GM12878 (cell line): ENCODE measurements at regions not wholly inside any gene's neighbourhood (a gene's known extent, or its start where the extent isn't known, plus 50 kb on each side); places are given as distances from the start of the nearest gene placed in this dataset.

Experiments used
- ATAC-seq: fragments of 200-7000 bp; cut with Tn5 transposase; 3 replicates; pipeline ENCODE4 v1.9.1; 2020; ENCODE audit warnings: mild to moderate bottlenecking, moderate library complexity
- BruUV-seq: library from RNA; stranded (reverse); fragments of 400-500 nt; replicated peaks from 2 replicates; lab custom pipeline; 2021; lab: Mats Ljungman, UMichigan
- CTCF ChIA-PET: fragments of 300-600 bp; sonication (Branson Sonifier 250); formaldehyde crosslinking; extraction: SDS; loops from one replicate; lab custom pipeline; 2021; ENCODE audit warnings: inconsistent platforms; lab: Yijun Ruan, JAX
- POLR2A ChIA-PET: fragments of 350-600 bp; formaldehyde crosslinking; extraction: SDS; loops from one replicate; lab custom pipeline; 2021; ENCODE audit warnings: inconsistent platforms; lab: Charles Lee
- RAD21 ChIA-PET: fragments of 300-600 bp; sonication (Branson Sonifier 250); formaldehyde crosslinking; loops from one replicate; lab custom pipeline; 2023; ENCODE audit warnings: antibody characterized with exemption; ENCODE audit not compliant: unreplicated experiment; lab: Charles Lee
- SMC1A ChIA-PET: fragments of 300-600 bp; sonication (Branson Sonifier 250); formaldehyde crosslinking; loops from one replicate; lab custom pipeline; 2023; ENCODE audit not compliant: unreplicated experiment, uncharacterized antibody; lab: Charles Lee
- DNase-seq: peaks from one replicate; pipeline ENCODE4 v3.0.0-alpha.2; 2011; ENCODE audit warnings: low read depth, low spot score
- FAIRE-seq: peaks from 3 replicates; lab custom pipeline; 2011; peaks lifted over from hg19 to GRCh38; lab: Jason Lieb, UNC
- H2AFZ ChIP-seq: 2 replicates; pipeline ENCODE4 v1.6.0; 2011; ENCODE audit warnings: low read depth, low read length, control low read depth; ENCODE audit not compliant: control insufficient read depth
- H3K27ac ChIP-seq: 2 replicates; pipeline ENCODE4 v1.5.1; 2011; ENCODE audit warnings: control low read depth; ENCODE audit not compliant: control insufficient read depth, insufficient read depth
- H3K27me3 ChIP-seq, 2 experiments: replicated peaks in 1 of 2; 2 replicates each; pipeline versions ENCODE4 v1.6.0 to v1.6.1; 2011; ENCODE audit warnings: low read length in 1 of 2; ENCODE audit not compliant: control insufficient read depth in 2 of 2, insufficient read depth in 2 of 2
- H3K36me3 ChIP-seq, 2 experiments: 2 replicates each; pipeline ENCODE4 v1.5.1; 2011; ENCODE audit warnings: low read length in 1 of 2; ENCODE audit not compliant: control insufficient read depth in 2 of 2, insufficient read depth in 2 of 2
- H3K4me1 ChIP-seq: 2 replicates; pipeline ENCODE4 v1.6.1; 2011; ENCODE audit warnings: mild to moderate bottlenecking, low read length, moderate library complexity, mixed read lengths; ENCODE audit not compliant: control insufficient read depth, insufficient read depth
- H3K4me2 ChIP-seq: 2 replicates; pipeline ENCODE4 v1.6.0; 2011; ENCODE audit warnings: control low read depth; ENCODE audit not compliant: control insufficient read depth, insufficient read depth
- H3K4me3 ChIP-seq: fragments of 200-600 bp; sonication (generic); 2 replicates; pipeline ENCODE4 v1.5.1; 2016
- H3K79me2 ChIP-seq: 2 replicates; pipeline ENCODE4 v1.6.0; 2011; ENCODE audit warnings: low read length; ENCODE audit not compliant: control insufficient read depth, insufficient read depth
- H3K9ac ChIP-seq: 2 replicates; pipeline ENCODE4 v1.8.0; 2011; ENCODE audit warnings: low read length, control low read depth, mixed read lengths; ENCODE audit not compliant: control insufficient read depth, insufficient read depth
- H3K9me3 ChIP-seq: replicated peaks from 3 replicates; pipeline ENCODE4 v1.5.1; 2011; ENCODE audit warnings: mild to moderate bottlenecking, low read length; ENCODE audit not compliant: control insufficient read depth, insufficient read depth
- H4K20me1 ChIP-seq: 2 replicates; pipeline ENCODE4 v1.6.0; 2011; ENCODE audit not compliant: control insufficient read depth, insufficient read depth
- ASH2L ChIP-seq: fragments of 300-600, 200-600 bp; sonication (generic); IDR thresholded peaks from 2 replicates; pipeline ENCODE4 v1.6.1; 2017; ENCODE audit warnings: low read depth, mild to moderate bottlenecking, borderline replicate concordance
- CTCF ChIP-seq, 3 experiments: IDR thresholded peaks in 2 of 3; conservative IDR thresholded peaks in 1 of 3; 2 replicates each; pipeline ENCODE4 v1.5.1; 2011; ENCODE audit warnings: low read depth in 3 of 3, low read length in 3 of 3, mild to moderate bottlenecking in 3 of 3, control low read depth in 2 of 3, moderate library complexity in 2 of 3, inconsistent platforms in 1 of 3, mixed read lengths in 1 of 3; ENCODE audit not compliant: control insufficient read depth in 2 of 3, insufficient read depth in 1 of 3; ENCODE audit errors: extremely low read depth in 1 of 3
- ESRRA ChIP-seq: IDR thresholded peaks from 2 replicates; pipeline ENCODE4 v1.6.1; 2012; ENCODE audit warnings: mild to moderate bottlenecking, low read length, improper control_type of control experiment
- MTA3 ChIP-seq: IDR thresholded peaks from 2 replicates; pipeline ENCODE4 v1.6.1; 2012; ENCODE audit warnings: low read length, inconsistent platforms, borderline replicate concordance
- NFIC ChIP-seq: IDR thresholded peaks from 2 replicates; pipeline ENCODE4 v1.6.1; 2012; ENCODE audit warnings: low read depth, mild to moderate bottlenecking, inconsistent platforms, low read length, moderate library complexity
- RFX5 ChIP-seq: IDR thresholded peaks from 2 replicates; pipeline ENCODE4 v1.6.1; 2011; ENCODE audit warnings: low read depth, low read length, improper control_type of control experiment
- SIX5 ChIP-seq: IDR thresholded peaks from 2 replicates; pipeline ENCODE4 v1.6.1; 2011; ENCODE audit warnings: mild to moderate bottlenecking, low read depth, low read length, moderate library complexity; ENCODE audit not compliant: severe bottlenecking
- SMC3 ChIP-seq: IDR thresholded peaks from 2 replicates; pipeline ENCODE4 v1.6.1; 2011; ENCODE audit warnings: low read length, improper control_type of control experiment, borderline replicate concordance
- STAT1 ChIP-seq: fragments of 450-650 bp; conservative IDR thresholded peaks from 2 replicates; pipeline ENCODE4 v1.6.1; 2014; ENCODE audit warnings: antibody characterized with exemption, mild to moderate bottlenecking
- YBX1 ChIP-seq: fragments of 450-650 bp; IDR thresholded peaks from 2 replicates; pipeline ENCODE4 v1.6.1; 2016; ENCODE audit warnings: antibody characterized with exemption
- ZNF687 ChIP-seq: fragments of 450-650 bp; IDR thresholded peaks from 2 replicates; pipeline ENCODE4 v1.6.1; 2017; ENCODE audit warnings: mild to moderate bottlenecking, moderate library complexity
- WGBS: methylation state at CpG from one replicate; pipeline ENCODE4 v1.1.6; 2016; ENCODE audit warnings: low lambda C conversion rate; ENCODE audit not compliant: insufficient replicate concordance, insufficient coverage; ENCODE audit errors: missing lambda C conversion rate; 5-methylcytosine and 5-hydroxymethylcytosine counted together
- in situ Hi-C: fragments of 300-500 bp; cut with MboI; formaldehyde crosslinking; loops from 9 replicates; pipeline ENCODE4 v1.14.3; 2018; ENCODE audit warnings: mixed read lengths
- intact Hi-C: fragments of 100-400 bp; cut with micrococcal nuclease; formaldehyde crosslinking; loops from one replicate; pipeline ENCODE4 v1.14.2; 2022; ENCODE audit not compliant: unreplicated experiment

- TF ChIP-seq SIX5, result no peak
- TF ChIP-seq CTCF (IDR thresholded peaks at IDR 0.05 in 2 of 3, conservative IDR thresholded peaks at IDR 0.05 in 1 of 3; ENCODE audit: control insufficient read depth in 2 of 3, extremely low read depth in 1 of 3, insufficient read depth in 1 of 3, low read depth in 3 of 3, low read length in 3 of 3), result no peak
- no peak for TF ChIP-seq RFX5
These were observed 611.9 kb upstream of the MAN1A1 start (continued) for GRCh38 chr6:119961450-119961849.

GRCh38 chr6:119960456-119960855 is 610.9 kb upstream of the MAN1A1 start:
- Histone ChIP-seq H3K27ac (no peak overlapping the region), H3K9me3 (no peaks in the 10 kb centered on the region), H3K79me2 (no peaks in the 10 kb centered on the region), H3K36me3 (no peaks in the 10 kb centered on the region), H3K4me2 (no peak overlapping the region), H3K27me3 (no peaks in the 10 kb centered on the region), H3K9ac (no peak overlapping the region), H4K20me1 (no peaks in the 10 kb centered on the region), H3K4me3 (no peak overlapping the region), H3K4me1 (no peaks in the 10 kb centered on the region), H2AFZ (no peak overlapping the region)
- in situ Hi-C loops, result no loop called here
- DNase-seq (no peak), ATAC-seq (no peak), FAIRE-seq (no peak)
- no peak for TF ChIP-seq NFIC
- TF ChIP-seq SMC3, result no peak
- no peak for TF ChIP-seq ESRRA
- no peak for TF ChIP-seq YBX1
- TF ChIP-seq ZNF687, result no peak
- no peak for TF ChIP-seq STAT1
- TF ChIP-seq MTA3, result no peak
- TF ChIP-seq ASH2L, result no peak
- ChIA-PET SMC1A (interaction anchor here (0.8 kb wide), 1 partner anchor 812 kb away, joined by 3 read pairs; no protein-coding TSS in a partner anchor), POLR2A (no interaction called here), CTCF (no interaction called here), RAD21 (no interaction called here)
- intact Hi-C loops, result no loop called here
- 48% methylated on average over 5 of the region's 5 CpGs for WGBS
- BruUV-seq, result no TSS peak
